ENCODE measurements at regions not wholly inside any gene's neighbourhood (a gene's known extent, or its start where the extent isn't known, plus 50 kb on each side); places are given as distances from the start of the nearest gene placed in this dataset.

DNA sequence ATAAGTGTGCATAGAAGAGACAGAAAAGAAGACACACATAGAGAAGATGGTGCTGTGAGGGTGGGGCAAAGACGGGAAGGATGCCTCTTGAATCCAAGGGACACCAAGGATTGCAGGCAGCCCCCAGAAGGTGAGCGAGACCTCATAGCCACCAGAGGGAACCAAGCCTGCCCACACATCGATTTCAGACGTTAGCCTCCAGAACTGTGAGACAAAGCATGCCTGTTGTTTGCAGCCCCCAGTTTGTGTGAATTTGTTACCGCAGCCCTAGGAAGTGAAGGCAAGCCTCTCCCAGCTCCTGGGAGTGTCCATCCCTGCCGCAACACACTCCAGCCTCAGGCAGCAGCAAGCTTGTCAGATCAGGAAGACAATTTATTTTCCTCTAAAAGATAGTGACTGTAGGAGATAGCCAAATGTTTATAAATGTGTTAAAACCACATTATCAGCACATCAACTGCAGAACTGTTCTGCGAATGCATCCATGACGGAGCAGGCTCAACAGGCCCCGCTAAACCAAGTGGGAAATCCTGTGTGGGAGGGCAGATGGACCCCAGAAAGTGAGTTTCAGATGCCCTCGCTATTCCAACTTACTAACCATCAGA is 543.3 kb downstream of the MATN1 start:
- TF ChIP-seq, protein P1, sequence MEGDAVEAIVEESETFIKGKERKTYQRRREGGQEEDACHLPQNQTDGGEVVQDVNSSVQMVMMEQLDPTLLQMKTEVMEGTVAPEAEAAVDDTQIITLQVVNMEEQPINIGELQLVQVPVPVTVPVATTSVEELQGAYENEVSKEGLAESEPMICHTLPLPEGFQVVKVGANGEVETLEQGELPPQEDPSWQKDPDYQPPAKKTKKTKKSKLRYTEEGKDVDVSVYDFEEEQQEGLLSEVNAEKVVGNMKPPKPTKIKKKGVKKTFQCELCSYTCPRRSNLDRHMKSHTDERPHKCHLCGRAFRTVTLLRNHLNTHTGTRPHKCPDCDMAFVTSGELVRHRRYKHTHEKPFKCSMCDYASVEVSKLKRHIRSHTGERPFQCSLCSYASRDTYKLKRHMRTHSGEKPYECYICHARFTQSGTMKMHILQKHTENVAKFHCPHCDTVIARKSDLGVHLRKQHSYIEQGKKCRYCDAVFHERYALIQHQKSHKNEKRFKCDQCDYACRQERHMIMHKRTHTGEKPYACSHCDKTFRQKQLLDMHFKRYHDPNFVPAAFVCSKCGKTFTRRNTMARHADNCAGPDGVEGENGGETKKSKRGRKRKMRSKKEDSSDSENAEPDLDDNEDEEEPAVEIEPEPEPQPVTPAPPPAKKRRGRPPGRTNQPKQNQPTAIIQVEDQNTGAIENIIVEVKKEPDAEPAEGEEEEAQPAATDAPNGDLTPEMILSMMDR (IDR thresholded peaks at IDR 0.05; ENCODE audit: low read depth, low read length, missing control alignments): no peak
- no peak for DNase-seq (ENCODE audit: low read depth)
- no peak overlapping the region for H3K4me3 ChIP-seq (ENCODE audit: low read depth, low read length)

DNA sequence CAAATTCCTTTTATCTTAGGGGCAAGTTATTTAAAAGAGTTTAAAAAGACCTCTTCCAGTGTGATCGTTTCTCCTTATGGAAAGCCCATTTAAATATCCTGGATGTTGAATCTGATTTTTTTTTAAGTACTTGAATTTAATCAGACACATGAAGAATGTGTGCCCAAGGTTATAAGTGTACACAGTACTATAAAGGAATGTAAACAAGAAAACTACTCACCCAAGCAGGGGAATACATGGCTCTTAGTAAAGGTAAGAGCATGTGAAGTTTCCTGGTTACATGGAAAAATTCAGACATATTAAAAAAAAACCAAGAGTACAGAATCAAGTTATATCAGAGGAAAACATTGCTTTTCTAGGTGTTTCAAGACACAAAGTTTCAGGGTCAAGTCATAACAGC is 546.9 kb downstream of the MATN1 start:
- no peak overlapping the region for H3K4me3 ChIP-seq (ENCODE audit: low read depth, low read length)
- DNase-seq (ENCODE audit: low read depth): no peak
- TF ChIP-seq, protein P1 (IDR thresholded peaks at IDR 0.05; ENCODE audit: low read depth, low read length, missing control alignments): no peak

DNA sequence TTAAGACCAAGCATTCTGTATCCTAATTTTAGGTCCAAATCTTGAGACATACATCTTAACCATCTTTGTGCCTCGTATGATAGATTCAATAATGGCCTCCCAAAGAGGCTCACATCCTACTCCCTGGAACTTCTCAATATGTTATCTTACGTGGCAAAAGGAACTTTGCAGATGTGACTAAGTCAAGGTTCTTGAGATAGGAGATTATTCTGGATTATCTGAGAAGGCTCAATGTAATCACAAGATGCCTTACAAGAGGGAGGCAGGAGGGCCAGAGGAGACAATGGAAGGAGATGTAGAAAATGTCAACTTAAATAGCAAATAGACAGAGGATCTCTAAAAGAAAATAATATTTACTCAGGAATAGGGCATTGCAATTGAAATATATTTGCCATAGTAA is 548.9 kb downstream of the MATN1 start:
- no peak overlapping the region for H3K4me3 ChIP-seq (ENCODE audit: low read depth, low read length)
- TF ChIP-seq, protein P1 (IDR thresholded peaks at IDR 0.05; ENCODE audit: low read depth, low read length, missing control alignments): no peak
- no peak for DNase-seq (ENCODE audit: low read depth)

DNA sequence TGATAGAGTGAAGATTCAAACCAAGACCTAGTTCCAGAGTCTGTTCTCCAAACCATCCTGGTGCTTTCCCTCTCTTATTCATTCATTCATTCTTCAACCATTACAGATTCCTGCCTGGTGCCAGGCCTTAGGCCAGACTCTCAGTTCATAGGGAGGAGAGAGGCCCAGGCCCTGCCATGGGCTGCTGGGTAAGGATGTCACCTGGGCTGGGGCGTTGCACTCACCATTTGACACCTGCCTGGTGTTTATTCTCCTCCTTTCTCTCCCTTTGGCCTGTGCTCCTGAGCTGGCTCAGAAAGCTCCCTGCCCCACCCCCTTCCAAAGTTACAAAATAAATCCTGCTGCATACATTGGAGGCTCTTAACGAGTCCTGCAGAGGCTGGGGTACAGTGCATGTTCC is 549.8 kb downstream of the MATN1 start:
- DNase-seq (ENCODE audit: low read depth): no peak
- TF ChIP-seq, protein P1 (IDR thresholded peaks at IDR 0.05; ENCODE audit: low read depth, low read length, missing control alignments): no peak
- H3K4me3 ChIP-seq (ENCODE audit: low read depth, low read length): no peak overlapping the region

DNA sequence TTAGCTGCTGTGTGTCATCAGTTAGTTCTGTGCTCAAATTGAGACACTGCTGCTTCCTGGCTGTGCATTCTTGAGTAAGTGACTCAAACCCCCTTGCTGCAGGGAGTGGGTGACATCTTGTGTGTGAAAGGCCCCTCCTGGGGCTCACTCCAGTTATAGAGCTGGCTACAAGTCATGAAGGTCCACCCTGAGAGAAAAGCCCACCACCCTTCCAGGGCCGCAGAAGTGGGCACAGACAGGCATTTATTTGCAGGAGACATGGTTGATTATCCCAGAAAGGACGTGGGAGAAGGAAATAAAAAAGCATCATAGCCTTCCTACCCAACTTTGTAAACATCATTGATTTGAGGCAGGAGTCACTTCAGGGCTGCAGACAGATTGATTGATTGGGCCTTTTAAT is 550.6 kb downstream of the MATN1 start:
- TF ChIP-seq, protein P1 (IDR thresholded peaks at IDR 0.05; ENCODE audit: low read depth, low read length, missing control alignments): no peak
- H3K4me3 ChIP-seq (ENCODE audit: low read depth, low read length): no peak overlapping the region
- DNase-seq (ENCODE audit: low read depth): no peak

DNA sequence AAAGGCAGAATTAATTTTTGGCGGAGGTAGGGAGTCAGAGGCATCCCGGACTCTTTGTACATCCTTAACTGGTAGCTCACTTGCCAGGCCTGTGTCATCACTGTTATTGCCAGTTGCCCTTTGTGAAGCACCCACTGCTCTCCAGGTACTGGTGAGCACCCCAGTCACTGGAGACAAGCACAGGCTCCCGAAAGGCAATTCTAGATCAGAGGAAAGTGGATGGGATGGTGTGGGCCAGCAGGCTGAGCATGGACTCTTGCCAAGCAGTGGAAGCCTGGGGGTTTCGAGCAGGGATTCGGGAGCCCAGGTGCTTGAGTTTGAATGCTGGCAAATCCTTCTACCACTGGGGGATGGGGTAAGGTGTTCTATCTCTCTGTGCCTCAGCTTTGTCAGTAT is 551.1 kb downstream of the MATN1 start:
- H3K4me3 ChIP-seq (ENCODE audit: low read depth, low read length): no peak overlapping the region
- no peak for DNase-seq (ENCODE audit: low read depth)
- TF ChIP-seq, protein P1 (IDR thresholded peaks at IDR 0.05; ENCODE audit: low read depth, low read length, missing control alignments): no peak

DNA sequence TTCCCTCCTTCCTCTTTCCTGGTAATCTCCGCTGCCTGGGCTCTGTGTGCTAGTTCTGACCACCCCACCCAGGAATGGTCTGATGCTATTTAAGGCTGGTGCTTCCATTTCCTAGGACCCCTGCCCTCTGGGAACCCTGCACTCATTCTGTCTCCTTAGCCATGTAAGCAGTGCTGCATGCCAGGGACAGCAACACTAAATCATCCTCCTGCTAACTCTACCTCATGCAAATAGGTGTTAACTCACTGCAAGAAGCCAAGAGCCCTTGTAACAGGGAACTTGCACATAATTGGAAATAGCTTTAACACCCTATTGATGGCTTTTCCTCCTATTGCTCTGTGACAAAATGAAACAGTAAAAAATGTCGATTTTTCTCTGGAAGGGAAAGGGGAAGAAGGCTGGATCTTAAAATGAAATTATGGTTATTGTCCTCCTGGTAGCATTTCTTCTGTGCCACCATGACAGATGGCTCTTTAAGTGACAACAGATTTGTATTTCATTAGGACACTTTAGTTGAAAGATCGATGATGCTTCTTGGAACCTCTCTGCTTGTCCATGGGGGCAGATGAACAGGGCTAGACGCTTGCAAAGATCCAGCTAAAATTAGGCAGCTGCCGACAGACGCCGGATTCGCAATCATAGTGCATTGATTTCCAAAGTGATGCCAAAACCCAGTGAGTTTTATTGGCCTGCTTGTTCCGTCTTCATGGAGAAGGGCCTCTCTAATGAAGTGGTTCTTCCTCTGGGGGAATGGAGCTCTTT is 551.7 kb downstream of the MATN1 start:
- no peak for DNase-seq (ENCODE audit: low read depth)
- no peak overlapping the region for H3K4me3 ChIP-seq (ENCODE audit: low read depth, low read length)
- TF ChIP-seq, protein P1 (IDR thresholded peaks at IDR 0.05; ENCODE audit: low read depth, low read length, missing control alignments): no peak
